K562 (cell line): ENCODE measurements at regions not wholly inside any gene's neighbourhood (a gene's known extent, or its start where the extent isn't known, plus 50 kb on each side); places are given as distances from the start of the nearest gene placed in this dataset.

Experiments used
- ATAC-seq: fragments of 200-7000 bp; cut with Tn5 transposase; 3 replicates; pipeline ENCODE4 v1.9.1; 2020; ENCODE audit warnings: moderate library complexity
- BruUV-seq: library from RNA; stranded (reverse); fragments of 400-500 nt; replicated peaks from 2 replicates; lab custom pipeline; 2021; lab: Mats Ljungman, UMichigan
- CTCF ChIA-PET: fragments of 300-600 bp; formaldehyde crosslinking; extraction: SDS; loops from one replicate; lab custom pipeline; 2021; ENCODE audit warnings: low intra/inter-chr PET ratio; lab: Yijun Ruan, JAX
- POLR2A ChIA-PET: fragments of 300-600, 350-650 bp; sonication (Branson Sonifier 250); formaldehyde crosslinking; extraction: SDS; loops from one replicate; lab custom pipeline; 2021; ENCODE audit warnings: antibody characterized with exemption, inconsistent platforms; lab: Yijun Ruan, JAX
- DNase-seq, 4 experiments: peaks; one replicate each; pipeline versions ENCODE4 v3.0.0 to v3.0.0-alpha.2; 2011 to 2018; ENCODE audit warnings: low spot score in 3 of 4, mixed read lengths in 3 of 4; ENCODE audit errors: extremely low read depth in 1 of 4
- FAIRE-seq: peaks from 2 replicates; lab custom pipeline; 2011; peaks lifted over from hg19 to GRCh38; lab: Jason Lieb, UNC
- H2AFZ ChIP-seq: 2 replicates; pipeline ENCODE4 v1.6.0; 2011; ENCODE audit warnings: low read depth, low read length, control low read depth, inconsistent platforms
- H3K27ac ChIP-seq: fragments of 200-600 bp; 3 replicates; pipeline ENCODE4 v1.8.0; 2011; ENCODE audit warnings: low read depth, mild to moderate bottlenecking, control low read depth, inconsistent platforms, low read length, moderate library complexity, mixed read lengths; ENCODE audit errors: extremely low read depth
- H3K27me3 ChIP-seq, 2 experiments: fragments of 300-600 bp in 1 of 2; 2 replicates in 1 of 2; 3 replicates in 1 of 2; pipeline versions ENCODE4 v1.6.0 to v1.8.0; 2011; ENCODE audit warnings: inconsistent platforms in 2 of 2, low read length in 2 of 2, mild to moderate bottlenecking in 1 of 2, mixed read lengths in 1 of 2, moderate library complexity in 1 of 2; ENCODE audit not compliant: control insufficient read depth in 2 of 2, insufficient read depth in 2 of 2
- H3K36me3 ChIP-seq: fragments of 300-600 bp; 3 replicates; pipeline ENCODE4 v1.8.0; 2011; ENCODE audit warnings: mild to moderate bottlenecking, low read length, inconsistent platforms; ENCODE audit not compliant: control insufficient read depth, insufficient read depth
- H3K4me1 ChIP-seq, 2 experiments: fragments of 200-600 bp in 1 of 2; replicated peaks in 1 of 2; 2 replicates in 1 of 2; 3 replicates in 1 of 2; pipeline versions ENCODE4 v1.5.1 to v1.8.0; 2011; ENCODE audit warnings: inconsistent platforms in 2 of 2, low read length in 2 of 2, mild to moderate bottlenecking in 1 of 2, mixed read lengths in 1 of 2, moderate library complexity in 1 of 2; ENCODE audit not compliant: control insufficient read depth in 2 of 2, insufficient read depth in 2 of 2
- H3K4me2 ChIP-seq: 2 replicates; pipeline ENCODE4 v1.6.1; 2011; ENCODE audit warnings: low read length, control low read depth, inconsistent platforms, mixed read lengths; ENCODE audit not compliant: insufficient read depth
- H3K4me3 ChIP-seq: fragments of 200-600 bp; sonication (generic), shearing (Covaris generic); 2 replicates; pipeline ENCODE4 v1.5.1; 2016; ENCODE audit warnings: control low read depth, inconsistent platforms
- H3K79me2 ChIP-seq: fragments of 200-600 bp; 3 replicates; pipeline ENCODE4 v1.8.0; 2011; ENCODE audit warnings: low read length, inconsistent platforms; ENCODE audit not compliant: control insufficient read depth, insufficient read depth
- H3K9ac ChIP-seq, 2 experiments: 2 replicates each; pipeline versions ENCODE4 v1.6.0 to v1.6.1; 2011; ENCODE audit warnings: low read depth in 2 of 2, low read length in 2 of 2, control low read depth in 1 of 2, inconsistent platforms in 1 of 2, mild to moderate bottlenecking in 1 of 2, mixed read lengths in 1 of 2; ENCODE audit not compliant: insufficient read depth in 1 of 2
- H3K9me1 ChIP-seq: one replicate; pipeline ENCODE4 v1.6.0; 2011; ENCODE audit warnings: inconsistent platforms, mild to moderate bottlenecking, low read length, moderate library complexity; ENCODE audit not compliant: control insufficient read depth, insufficient read depth
- H3K9me3 ChIP-seq: replicated peaks from 2 replicates; pipeline ENCODE4 v1.5.1; 2011; ENCODE audit warnings: low read depth, low read length, inconsistent platforms; ENCODE audit not compliant: control insufficient read depth, insufficient read depth
- H4K20me1 ChIP-seq: replicated peaks from 2 replicates; pipeline ENCODE4 v1.6.1; 2011; ENCODE audit warnings: low read length, inconsistent platforms, mixed read lengths; ENCODE audit not compliant: control insufficient read depth, insufficient read depth
- NCOA6 ChIP-seq: fragments of 450-650 bp; IDR thresholded peaks from 2 replicates; pipeline ENCODE4 v1.6.1; 2017; ENCODE audit warnings: mild to moderate bottlenecking
- TSC22D4 ChIP-seq: fragments of 450-650 bp; IDR thresholded peaks from 2 replicates; pipeline ENCODE4 v1.6.1; 2016; ENCODE audit warnings: missing genetic modification characterization, missing biosample characterization, control low read depth
- ZBTB1 ChIP-seq: sonication (generic); formaldehyde crosslinking; IDR thresholded peaks from 2 replicates; pipeline ENCODE4 v1.8.1; 2023; ENCODE audit warnings: missing genetic modification reagents, low read depth, mild to moderate bottlenecking, borderline replicate concordance
- WGBS: fragments of 100-300 bp; shearing (Covaris generic); methylation state at CpG from one replicate; pipeline ENCODE4 v1.1.6; 2016; ENCODE audit warnings: low coverage, mixed read lengths; ENCODE audit not compliant: insufficient coverage; ENCODE audit errors: missing lambda C conversion rate; 5-methylcytosine and 5-hydroxymethylcytosine counted together
- in situ Hi-C: fragments of 300-500 bp; cut with MboI; formaldehyde crosslinking; loops from 4 replicates; pipeline ENCODE4 v1.15.0; 2018; ENCODE audit warnings: inconsistent platforms, mixed read lengths
- intact Hi-C: fragments of 100-400 bp; cut with micrococcal nuclease; formaldehyde crosslinking; loops from 2 replicates; pipeline ENCODE4 v1.14.2; 2022
- TF ChIP-seq, protein P1 (sequence below): sonication (generic); formaldehyde crosslinking; IDR thresholded peaks from 2 replicates; pipeline ENCODE4 v1.8.1; 2023; ENCODE audit warnings: missing genetic modification reagents, mild to moderate bottlenecking, borderline replicate concordance
- TF ChIP-seq, protein P2 (sequence below): fragments of 250-450 bp; sonication (Bioruptor Pico); IDR thresholded peaks from 2 replicates; pipeline ENCODE4 v1.6.1; 2021; ENCODE audit warnings: mild to moderate bottlenecking
- TF ChIP-seq, protein P3 (sequence below), 2 experiments: fragments of 450-650 bp; formaldehyde crosslinking in 1 of 2; IDR thresholded peaks; 2 replicates each; pipeline versions ENCODE4 v1.4.0 to v1.6.1; 2014 to 2020; ENCODE audit warnings: mild to moderate bottlenecking in 2 of 2, borderline replicate concordance in 1 of 2, low read depth in 1 of 2

- TF ChIP-seq, protein P1, sequence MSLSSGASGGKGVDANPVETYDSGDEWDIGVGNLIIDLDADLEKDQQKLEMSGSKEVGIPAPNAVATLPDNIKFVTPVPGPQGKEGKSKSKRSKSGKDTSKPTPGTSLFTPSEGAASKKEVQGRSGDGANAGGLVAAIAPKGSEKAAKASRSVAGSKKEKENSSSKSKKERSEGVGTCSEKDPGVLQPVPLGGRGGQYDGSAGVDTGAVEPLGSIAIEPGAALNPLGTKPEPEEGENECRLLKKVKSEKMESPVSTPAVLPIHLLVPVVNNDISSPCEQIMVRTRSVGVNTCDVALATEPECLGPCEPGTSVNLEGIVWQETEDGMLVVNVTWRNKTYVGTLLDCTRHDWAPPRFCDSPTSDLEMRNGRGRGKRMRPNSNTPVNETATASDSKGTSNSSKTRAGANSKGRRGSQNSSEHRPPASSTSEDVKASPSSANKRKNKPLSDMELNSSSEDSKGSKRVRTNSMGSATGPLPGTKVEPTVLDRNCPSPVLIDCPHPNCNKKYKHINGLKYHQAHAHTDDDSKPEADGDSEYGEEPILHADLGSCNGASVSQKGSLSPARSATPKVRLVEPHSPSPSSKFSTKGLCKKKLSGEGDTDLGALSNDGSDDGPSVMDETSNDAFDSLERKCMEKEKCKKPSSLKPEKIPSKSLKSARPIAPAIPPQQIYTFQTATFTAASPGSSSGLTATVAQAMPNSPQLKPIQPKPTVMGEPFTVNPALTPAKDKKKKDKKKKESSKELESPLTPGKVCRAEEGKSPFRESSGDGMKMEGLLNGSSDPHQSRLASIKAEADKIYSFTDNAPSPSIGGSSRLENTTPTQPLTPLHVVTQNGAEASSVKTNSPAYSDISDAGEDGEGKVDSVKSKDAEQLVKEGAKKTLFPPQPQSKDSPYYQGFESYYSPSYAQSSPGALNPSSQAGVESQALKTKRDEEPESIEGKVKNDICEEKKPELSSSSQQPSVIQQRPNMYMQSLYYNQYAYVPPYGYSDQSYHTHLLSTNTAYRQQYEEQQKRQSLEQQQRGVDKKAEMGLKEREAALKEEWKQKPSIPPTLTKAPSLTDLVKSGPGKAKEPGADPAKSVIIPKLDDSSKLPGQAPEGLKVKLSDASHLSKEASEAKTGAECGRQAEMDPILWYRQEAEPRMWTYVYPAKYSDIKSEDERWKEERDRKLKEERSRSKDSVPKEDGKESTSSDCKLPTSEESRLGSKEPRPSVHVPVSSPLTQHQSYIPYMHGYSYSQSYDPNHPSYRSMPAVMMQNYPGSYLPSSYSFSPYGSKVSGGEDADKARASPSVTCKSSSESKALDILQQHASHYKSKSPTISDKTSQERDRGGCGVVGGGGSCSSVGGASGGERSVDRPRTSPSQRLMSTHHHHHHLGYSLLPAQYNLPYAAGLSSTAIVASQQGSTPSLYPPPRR (CRISPR knock-in tag): no peak
- TF ChIP-seq, protein P2, sequence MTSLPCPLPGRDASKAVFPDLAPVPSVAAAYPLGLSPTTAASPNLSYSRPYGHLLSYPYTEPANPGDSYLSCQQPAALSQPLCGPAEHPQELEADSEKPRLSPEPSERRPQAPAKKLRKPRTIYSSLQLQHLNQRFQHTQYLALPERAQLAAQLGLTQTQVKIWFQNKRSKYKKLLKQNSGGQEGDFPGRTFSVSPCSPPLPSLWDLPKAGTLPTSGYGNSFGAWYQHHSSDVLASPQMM: no peak
Observed at GRCh38 chr4:57430726-57431125, 320.5 kb upstream of the IGFBP7 start (continued).

DNA sequence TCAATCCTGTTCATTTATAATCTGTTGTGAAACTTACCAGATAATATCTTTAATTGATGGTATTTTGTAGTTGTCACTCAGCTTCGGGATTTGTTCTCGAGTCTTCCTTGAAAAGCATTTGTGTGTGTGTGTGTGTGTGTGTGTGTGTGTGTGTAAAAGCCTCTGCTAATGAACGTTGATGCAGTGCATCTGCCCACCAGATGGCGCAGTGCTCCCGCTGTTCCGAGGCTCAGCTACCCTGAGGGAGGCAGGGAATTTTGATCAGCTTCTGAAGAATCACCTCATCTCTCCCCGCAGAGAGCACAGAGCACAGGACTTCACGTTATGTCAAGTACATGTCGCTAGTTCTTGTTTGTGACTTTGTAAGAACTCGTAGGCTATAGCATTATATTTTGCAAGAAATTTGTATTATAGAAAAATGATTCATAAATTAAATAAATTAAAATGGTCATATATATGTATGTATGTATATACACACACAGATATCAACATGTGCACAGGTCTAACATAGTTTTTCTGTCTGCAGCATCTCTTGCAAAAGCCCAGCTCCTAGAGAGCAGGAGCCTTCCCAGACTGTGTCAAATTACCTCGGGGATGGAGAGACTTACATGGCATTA lies 316.7 kb upstream of the IGFBP7 start:
- ATAC-seq (peak; percentile 91), DNase-seq (peak; percentile 60 to 73 (median 68)), FAIRE-seq (peak; percentile 83)
- Histone ChIP-seq H3K9me1 (no peaks in the 10 kb centered on the region), H3K79me2 (no peaks in the 10 kb centered on the region), H3K36me3 (no peaks in the 10 kb centered on the region), H3K27ac (no peak overlapping the region), H3K9me3 (no peaks in the 10 kb centered on the region), H3K4me3 (no peak overlapping the region), H3K27me3 (no peaks in the 10 kb centered on the region), H3K9ac (no peak overlapping the region), H3K4me2 (no peak overlapping the region), H4K20me1 (no peaks in the 10 kb centered on the region), H3K4me1 (no peaks in the 10 kb centered on the region), H2AFZ (no peak overlapping the region)
- BruUV-seq: no TSS peak
- CTCF ChIA-PET: no interaction called here
- POLR2A ChIA-PET: no interaction called here
- intact Hi-C loops (no loop called here), in situ Hi-C loops (no loop called here)
- under 1% methylated on average over 9 of the region's 11 CpGs for WGBS
- TF ChIP-seq NCOA6 (no peak), ZBTB1 (CRISPR knock-in tag) (no peak), TSC22D4 (tag) (no peak)
- TF ChIP-seq, protein P3, sequence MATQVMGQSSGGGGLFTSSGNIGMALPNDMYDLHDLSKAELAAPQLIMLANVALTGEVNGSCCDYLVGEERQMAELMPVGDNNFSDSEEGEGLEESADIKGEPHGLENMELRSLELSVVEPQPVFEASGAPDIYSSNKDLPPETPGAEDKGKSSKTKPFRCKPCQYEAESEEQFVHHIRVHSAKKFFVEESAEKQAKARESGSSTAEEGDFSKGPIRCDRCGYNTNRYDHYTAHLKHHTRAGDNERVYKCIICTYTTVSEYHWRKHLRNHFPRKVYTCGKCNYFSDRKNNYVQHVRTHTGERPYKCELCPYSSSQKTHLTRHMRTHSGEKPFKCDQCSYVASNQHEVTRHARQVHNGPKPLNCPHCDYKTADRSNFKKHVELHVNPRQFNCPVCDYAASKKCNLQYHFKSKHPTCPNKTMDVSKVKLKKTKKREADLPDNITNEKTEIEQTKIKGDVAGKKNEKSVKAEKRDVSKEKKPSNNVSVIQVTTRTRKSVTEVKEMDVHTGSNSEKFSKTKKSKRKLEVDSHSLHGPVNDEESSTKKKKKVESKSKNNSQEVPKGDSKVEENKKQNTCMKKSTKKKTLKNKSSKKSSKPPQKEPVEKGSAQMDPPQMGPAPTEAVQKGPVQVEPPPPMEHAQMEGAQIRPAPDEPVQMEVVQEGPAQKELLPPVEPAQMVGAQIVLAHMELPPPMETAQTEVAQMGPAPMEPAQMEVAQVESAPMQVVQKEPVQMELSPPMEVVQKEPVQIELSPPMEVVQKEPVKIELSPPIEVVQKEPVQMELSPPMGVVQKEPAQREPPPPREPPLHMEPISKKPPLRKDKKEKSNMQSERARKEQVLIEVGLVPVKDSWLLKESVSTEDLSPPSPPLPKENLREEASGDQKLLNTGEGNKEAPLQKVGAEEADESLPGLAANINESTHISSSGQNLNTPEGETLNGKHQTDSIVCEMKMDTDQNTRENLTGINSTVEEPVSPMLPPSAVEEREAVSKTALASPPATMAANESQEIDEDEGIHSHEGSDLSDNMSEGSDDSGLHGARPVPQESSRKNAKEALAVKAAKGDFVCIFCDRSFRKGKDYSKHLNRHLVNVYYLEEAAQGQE (IDR thresholded peaks at IDR 0.05; ENCODE audit: borderline replicate concordance): peak; percentile 46; the same call in 1 of the 2 replicates
- TF ChIP-seq, protein P3 (CRISPR knock-in tag; IDR thresholded peaks at IDR 0.05; ENCODE audit: low read depth): no peak
